ENCODE measurements at regions not wholly inside any gene's neighbourhood (a gene's known extent, or its start where the extent isn't known, plus 50 kb on each side); places are given as distances from the start of the nearest gene placed in this dataset.

DNA sequence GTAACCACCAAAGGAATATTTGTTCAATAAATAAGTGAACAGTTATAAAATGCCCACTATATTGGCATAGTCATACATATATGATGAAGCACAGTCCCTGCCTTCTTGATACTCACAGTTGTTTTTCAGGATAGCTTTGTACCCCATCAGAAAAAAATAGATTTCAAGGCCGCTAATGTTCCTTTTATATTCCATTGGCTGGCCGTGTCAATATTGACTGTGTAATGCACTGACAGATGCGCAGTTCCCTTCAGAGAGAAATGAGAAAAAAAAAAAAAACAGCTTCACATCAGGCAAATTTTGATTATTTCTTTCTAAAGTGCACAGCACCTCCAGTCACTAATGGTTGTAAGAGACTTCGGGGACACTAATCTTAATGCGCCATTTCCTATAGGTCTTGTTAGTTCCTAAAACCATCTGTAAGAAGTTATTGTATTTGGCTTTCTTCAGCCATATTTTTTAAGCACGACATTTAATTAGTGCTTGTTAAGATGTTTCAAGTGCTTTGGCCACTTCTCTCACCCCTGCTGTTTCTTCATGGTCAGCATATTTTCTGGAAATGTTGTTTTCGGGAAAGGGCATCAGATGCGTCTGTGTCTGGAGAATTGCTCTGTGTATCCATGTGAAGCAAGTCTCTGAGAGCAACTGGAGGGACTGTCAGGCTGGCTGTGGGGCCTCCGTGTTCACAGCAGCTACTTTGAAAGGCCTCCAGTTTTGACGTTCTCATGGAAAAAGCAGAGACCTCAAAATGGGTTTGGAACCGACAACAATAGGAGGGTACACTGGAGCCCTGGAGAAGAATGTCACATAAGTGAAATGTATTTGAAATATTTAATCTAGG is 378.3 kb downstream of the MTX2 start:
- TF ChIP-seq, protein P1, sequence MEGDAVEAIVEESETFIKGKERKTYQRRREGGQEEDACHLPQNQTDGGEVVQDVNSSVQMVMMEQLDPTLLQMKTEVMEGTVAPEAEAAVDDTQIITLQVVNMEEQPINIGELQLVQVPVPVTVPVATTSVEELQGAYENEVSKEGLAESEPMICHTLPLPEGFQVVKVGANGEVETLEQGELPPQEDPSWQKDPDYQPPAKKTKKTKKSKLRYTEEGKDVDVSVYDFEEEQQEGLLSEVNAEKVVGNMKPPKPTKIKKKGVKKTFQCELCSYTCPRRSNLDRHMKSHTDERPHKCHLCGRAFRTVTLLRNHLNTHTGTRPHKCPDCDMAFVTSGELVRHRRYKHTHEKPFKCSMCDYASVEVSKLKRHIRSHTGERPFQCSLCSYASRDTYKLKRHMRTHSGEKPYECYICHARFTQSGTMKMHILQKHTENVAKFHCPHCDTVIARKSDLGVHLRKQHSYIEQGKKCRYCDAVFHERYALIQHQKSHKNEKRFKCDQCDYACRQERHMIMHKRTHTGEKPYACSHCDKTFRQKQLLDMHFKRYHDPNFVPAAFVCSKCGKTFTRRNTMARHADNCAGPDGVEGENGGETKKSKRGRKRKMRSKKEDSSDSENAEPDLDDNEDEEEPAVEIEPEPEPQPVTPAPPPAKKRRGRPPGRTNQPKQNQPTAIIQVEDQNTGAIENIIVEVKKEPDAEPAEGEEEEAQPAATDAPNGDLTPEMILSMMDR (IDR thresholded peaks at IDR 0.05; ENCODE audit: poor library complexity): no peak
- TF ChIP-seq EZH2 (IDR thresholded peaks at IDR 0.05; ENCODE audit: borderline replicate concordance): no peak
- TF ChIP-seq EZH2phosphoT487 (IDR thresholded peaks at IDR 0.05; ENCODE audit: low read depth, severe bottlenecking, unreplicated experiment): no peak
